SK-N-SH (cell line): ENCODE measurements at regions not wholly inside any gene's neighbourhood (a gene's known extent, or its start where the extent isn't known, plus 50 kb on each side); places are given as distances from the start of the nearest gene placed in this dataset.

ENCODE experiments used
- CTCF ChIA-PET: fragments of 300-600, 350-600 bp; formaldehyde crosslinking; extraction: SDS; loops from one replicate; lab custom pipeline; 2021; lab: Yijun Ruan, JAX
- POLR2A ChIA-PET: fragments of 350-600 bp; sonication (Branson Sonifier 250); formaldehyde crosslinking; extraction: SDS; loops from one replicate; lab custom pipeline; 2020; ENCODE audit warnings: antibody characterized with exemption, inconsistent platforms; lab: Yijun Ruan, JAX
- DNase-seq: peaks from one replicate; pipeline ENCODE4 v3.0.0; 2012
- H2AFZ ChIP-seq: fragments of 200-600 bp; sonication (generic); 2 replicates; pipeline ENCODE4 v1.8.1; 2016; ENCODE audit warnings: antibody characterized with exemption, mild to moderate bottlenecking, low read depth
- H3F3A ChIP-seq: fragments of 200-600 bp; sonication (generic); replicated peaks from 2 replicates; pipeline ENCODE3; 2016; ENCODE audit warnings: antibody characterized with exemption, mild to moderate bottlenecking; ENCODE audit not compliant: insufficient read depth
- H3K27ac ChIP-seq, 2 experiments: fragments of 200-500 bp in 1 of 2; fragments of 200-600 bp in 1 of 2; sonication (Bioruptor generic) in 1 of 2; sonication (generic), shearing (Covaris generic) in 1 of 2; 2 replicates each; pipeline versions ENCODE4 v1.5.1 to v1.6.1; 2014 to 2016; ENCODE audit warnings: low read depth in 2 of 2, inconsistent platforms in 1 of 2, low read length in 1 of 2, mild to moderate bottlenecking in 1 of 2, mixed read lengths in 1 of 2
- H3K27me3 ChIP-seq: fragments of 200-600 bp; sonication (generic), shearing (Covaris generic); 2 replicates; pipeline ENCODE4 v1.6.1; 2016; ENCODE audit warnings: mixed run types; ENCODE audit not compliant: insufficient read depth
- H3K36me3 ChIP-seq, 2 experiments: fragments of 200-500 bp in 1 of 2; fragments of 200-600 bp in 1 of 2; sonication (Bioruptor generic) in 1 of 2; sonication (generic) in 1 of 2; replicated peaks in 1 of 2; 2 replicates each; pipeline versions ENCODE3 to v1.5.1; 2014 to 2016; ENCODE audit warnings: low read length in 1 of 2, mild to moderate bottlenecking in 1 of 2; ENCODE audit not compliant: insufficient read depth in 2 of 2, control insufficient read depth in 1 of 2
- H3K4me1 ChIP-seq, 2 experiments: fragments of 200-500 bp in 1 of 2; fragments of 200-600 bp in 1 of 2; sonication (Bioruptor generic) in 1 of 2; sonication (generic), shearing (Covaris generic) in 1 of 2; 2 replicates each; pipeline versions ENCODE4 v1.5.1 to v1.6.1; 2014 to 2016; ENCODE audit warnings: low read depth in 1 of 2, low read length in 1 of 2, mixed run types in 1 of 2; ENCODE audit not compliant: insufficient read depth in 2 of 2, control insufficient read depth in 1 of 2
- H3K4me2 ChIP-seq: fragments of 200-600 bp; sonication (generic), shearing (Covaris generic); 2 replicates; pipeline ENCODE4 v1.6.1; 2017; ENCODE audit warnings: mixed run types
- H3K4me3 ChIP-seq, 2 experiments: fragments of 200-500 bp in 1 of 2; fragments of 200-600 bp in 1 of 2; sonication (Bioruptor generic) in 1 of 2; sonication (generic), shearing (Covaris generic) in 1 of 2; 2 replicates each; pipeline versions ENCODE4 v1.5.1 to v1.8.1; 2014 to 2016; ENCODE audit warnings: low read depth in 2 of 2, inconsistent platforms in 1 of 2, low read length in 1 of 2, mild to moderate bottlenecking in 1 of 2, mixed read lengths in 1 of 2, moderate library complexity in 1 of 2
- H3K79me2 ChIP-seq: fragments of 200-600 bp; sonication (generic); 2 replicates; pipeline ENCODE4 v1.8.1; 2017; ENCODE audit warnings: mild to moderate bottlenecking; ENCODE audit not compliant: insufficient read depth
- H3K9ac ChIP-seq: fragments of 200-600 bp; sonication (generic); 2 replicates; pipeline ENCODE4 v1.6.1; 2017; ENCODE audit warnings: mixed run types
- H3K9me2 ChIP-seq: fragments of 200-600 bp; sonication (generic); 2 replicates; pipeline ENCODE4 v1.6.1; 2017; ENCODE audit warnings: mixed run types
- H3K9me3 ChIP-seq: fragments of 200-600 bp; sonication (generic); 2 replicates; pipeline ENCODE4 v1.6.1; 2017; ENCODE audit warnings: mixed run types, mild to moderate bottlenecking, moderate library complexity
- H4K20me1 ChIP-seq: fragments of 200-600 bp; sonication (generic); 2 replicates; pipeline ENCODE4 v1.6.1; 2017; ENCODE audit warnings: mild to moderate bottlenecking, mixed run types; ENCODE audit not compliant: insufficient read depth
- ELF1 ChIP-seq: IDR thresholded peaks from 2 replicates; pipeline ENCODE4 v1.4.0; 2012
- EP300 ChIP-seq, 2 experiments: IDR thresholded peaks; 2 replicates each; pipeline versions ENCODE4 v1.4.0 to v1.6.1; 2012; ENCODE audit warnings: borderline replicate concordance in 1 of 2, low read depth in 1 of 2, low read length in 1 of 2
- EZH2phosphoT487 ChIP-seq: fragments of 200-600 bp; sonication (generic); IDR thresholded peaks from 2 replicates; pipeline ENCODE4 v1.6.1; 2017; ENCODE audit warnings: low read depth, mixed run types, mild to moderate bottlenecking, antibody characterized with exemption, moderate library complexity, borderline replicate concordance
- FOXJ3 ChIP-seq: sonication (generic); formaldehyde crosslinking; IDR thresholded peaks from 2 replicates; pipeline ENCODE4 v1.5.1; 2020; ENCODE audit warnings: mild to moderate bottlenecking, missing genetic modification reagents
- FOXM1 ChIP-seq: IDR thresholded peaks from 2 replicates; pipeline ENCODE4 v1.4.0; 2012; ENCODE audit warnings: low read depth, mild to moderate bottlenecking
- GATA2 ChIP-seq: sonication (generic); formaldehyde crosslinking; IDR thresholded peaks from 2 replicates; pipeline ENCODE4 v1.5.0; 2020; ENCODE audit warnings: mild to moderate bottlenecking, missing genetic modification reagents
- JUND ChIP-seq: IDR thresholded peaks from 2 replicates; pipeline ENCODE4 v1.4.0; 2012
- MXI1 ChIP-seq: IDR thresholded peaks from 2 replicates; pipeline ENCODE4 v1.6.1; 2012; ENCODE audit warnings: mild to moderate bottlenecking, low read depth, low read length, improper control_type of control experiment
- NFIC ChIP-seq: IDR thresholded peaks from 2 replicates; pipeline ENCODE4 v1.4.0; 2012; ENCODE audit warnings: borderline replicate concordance
- PBX3 ChIP-seq: IDR thresholded peaks from 2 replicates; pipeline ENCODE4; 2012
- POLR2AphosphoS5 ChIP-seq: IDR thresholded peaks from 2 replicates; pipeline ENCODE4 v1.6.1; 2012; ENCODE audit warnings: low read depth, low read length
- RAD21 ChIP-seq: IDR thresholded peaks from 2 replicates; pipeline ENCODE4 v1.6.1; 2012; ENCODE audit warnings: mild to moderate bottlenecking, low read length
- RXRA ChIP-seq: IDR thresholded peaks from 2 replicates; pipeline ENCODE4 v1.4.0; 2012; ENCODE audit warnings: low read depth, mild to moderate bottlenecking, borderline replicate concordance
- SMC3 ChIP-seq: IDR thresholded peaks from 2 replicates; pipeline ENCODE4 v1.6.1; 2012; ENCODE audit warnings: low read depth, low read length, improper control_type of control experiment
- TCF12 ChIP-seq: IDR thresholded peaks from 2 replicates; pipeline ENCODE4 v1.4.0; 2012
- TEAD4 ChIP-seq: IDR thresholded peaks from 2 replicates; pipeline ENCODE4 v1.4.0; 2012; ENCODE audit warnings: mild to moderate bottlenecking, borderline replicate concordance; ENCODE audit not compliant: insufficient read depth
- USF1 ChIP-seq: IDR thresholded peaks from 2 replicates; pipeline ENCODE4 v1.4.0; 2012; ENCODE audit warnings: low read depth, borderline replicate concordance
- USF2 ChIP-seq: fragments of 150-350 bp; IDR thresholded peaks from 2 replicates; pipeline ENCODE4 v1.6.1; 2017; ENCODE audit warnings: antibody characterized with exemption, low read length, low read depth, borderline replicate concordance
- YY1 ChIP-seq: IDR thresholded peaks from 2 replicates; pipeline ENCODE4 v1.4.0; 2012; ENCODE audit warnings: low read depth, mild to moderate bottlenecking
- WGBS: methylation state at CpG from one replicate; pipeline ENCODE4 v1.1.6; 2017; ENCODE audit warnings: low lambda C conversion rate; 5-methylcytosine and 5-hydroxymethylcytosine counted together
- TF ChIP-seq, protein P1 (sequence below): IDR thresholded peaks from 2 replicates; pipeline ENCODE4 v1.4.0; 2012; ENCODE audit warnings: low read depth, borderline replicate concordance

DNA sequence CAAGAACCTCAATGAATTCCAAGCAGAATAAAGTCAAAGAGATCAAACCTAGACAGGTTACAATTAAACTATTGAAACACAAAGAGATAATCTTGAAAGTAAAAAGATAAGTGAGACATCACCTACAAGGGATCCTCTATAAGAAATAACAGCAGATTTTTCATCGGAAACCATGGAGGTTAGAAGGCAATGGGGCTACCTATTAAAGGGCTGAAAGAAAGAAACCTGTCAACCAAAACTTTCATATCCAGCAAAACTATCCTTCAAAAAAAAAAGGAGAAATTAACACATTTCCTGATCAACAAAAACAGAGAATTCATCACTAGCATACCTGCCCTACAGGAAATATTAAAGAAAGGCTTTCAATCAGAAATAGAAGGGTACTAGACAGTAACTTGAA, 244.9 kb downstream of the ARHGAP12 start:
- POLR2A ChIA-PET = no interaction called here

GRCh38 chr10:31679936-31680335, 248.7 kb downstream of the ARHGAP12 start:
- WGBS = 58% methylated on average over 4 of the region's 4 CpGs
- Histone ChIP-seq H3K4me2 (no peak overlapping the region), H3K9me2 (no peaks in the 10 kb centered on the region), H2AFZ (no peak overlapping the region), H3K4me1 (no peaks in the 10 kb centered on the region; a peak in 1 of 4 replicates), H3K9ac (no peak overlapping the region), H3K27me3 (no peaks in the 10 kb centered on the region), H3K27ac (no peak overlapping the region), H3K79me2 (no peaks in the 10 kb centered on the region), H3K9me3 (0 out of 2 replicates have a peak, but pooled peaks cover 14% of the 10 kb centered on the region), H3F3A (no peaks in the 10 kb centered on the region), H4K20me1 (no peaks in the 10 kb centered on the region), H3K36me3 (no peaks in the 10 kb centered on the region), H3K4me3 (no peak overlapping the region)
- ChIA-PET POLR2A (no interaction called here), CTCF (no interaction called here)
- DNase-seq = no peak
- TF ChIP-seq USF1 (no peak), ELF1 (no peak), EP300 (IDR thresholded peaks at IDR 0.05; ENCODE audit: borderline replicate concordance in 1 of 2, low read depth in 1 of 2, low read length in 1 of 2) (no peak), USF2 (no peak), TCF12 (no peak), NFIC (no peak), YY1 (no peak), SMC3 (no peak), JUND (no peak), TEAD4 (no peak), EZH2phosphoT487 (no peak), GATA2 (no peak), POLR2AphosphoS5 (no peak), RAD21 (no peak), FOXJ3 (CRISPR knock-in tag) (no peak), MXI1 (no peak), FOXM1 (no peak), PBX3 (no peak)
- TF ChIP-seq, protein P1, sequence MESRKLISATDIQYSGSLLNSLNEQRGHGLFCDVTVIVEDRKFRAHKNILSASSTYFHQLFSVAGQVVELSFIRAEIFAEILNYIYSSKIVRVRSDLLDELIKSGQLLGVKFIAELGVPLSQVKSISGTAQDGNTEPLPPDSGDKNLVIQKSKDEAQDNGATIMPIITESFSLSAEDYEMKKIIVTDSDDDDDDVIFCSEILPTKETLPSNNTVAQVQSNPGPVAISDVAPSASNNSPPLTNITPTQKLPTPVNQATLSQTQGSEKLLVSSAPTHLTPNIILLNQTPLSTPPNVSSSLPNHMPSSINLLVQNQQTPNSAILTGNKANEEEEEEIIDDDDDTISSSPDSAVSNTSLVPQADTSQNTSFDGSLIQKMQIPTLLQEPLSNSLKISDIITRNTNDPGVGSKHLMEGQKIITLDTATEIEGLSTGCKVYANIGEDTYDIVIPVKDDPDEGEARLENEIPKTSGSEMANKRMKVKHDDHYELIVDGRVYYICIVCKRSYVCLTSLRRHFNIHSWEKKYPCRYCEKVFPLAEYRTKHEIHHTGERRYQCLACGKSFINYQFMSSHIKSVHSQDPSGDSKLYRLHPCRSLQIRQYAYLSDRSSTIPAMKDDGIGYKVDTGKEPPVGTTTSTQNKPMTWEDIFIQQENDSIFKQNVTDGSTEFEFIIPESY = no peak

More for the DNA sequence above, 244.9 kb downstream of the ARHGAP12 start:
- no peaks in the 10 kb centered on the region for H3K27me3 ChIP-seq
- H2AFZ ChIP-seq = no peak overlapping the region
- H3K9ac ChIP-seq = no peak overlapping the region
- H3K4me3 ChIP-seq = no peak overlapping the region
- H3K4me1 ChIP-seq = no peaks in the 10 kb centered on the region; a peak in 1 of 4 replicates
- H3F3A ChIP-seq = no peaks in the 10 kb centered on the region
- H3K79me2 ChIP-seq = no peaks in the 10 kb centered on the region
- no peaks in the 10 kb centered on the region for H3K9me2 ChIP-seq
- no peaks in the 10 kb centered on the region for H4K20me1 ChIP-seq
- 66% methylated on average over 1 of the region's 1 CpG for WGBS
- H3K36me3 ChIP-seq = no peaks in the 10 kb centered on the region
- H3K27ac ChIP-seq = no peak overlapping the region
- CTCF ChIA-PET = no interaction called here
- DNase-seq = no peak
- H3K9me3 ChIP-seq = 0 out of 2 replicates have a peak, but pooled peaks cover 20% of the 10 kb centered on the region
- TF ChIP-seq POLR2AphosphoS5 = no peak
- no peak for TF ChIP-seq RXRA
- no peak for TF ChIP-seq FOXM1
- no peak for TF ChIP-seq EP300 (IDR thresholded peaks at IDR 0.05; ENCODE audit: borderline replicate concordance in 1 of 2, low read depth in 1 of 2, low read length in 1 of 2)
- no peak for TF ChIP-seq USF2
- H3K4me2 ChIP-seq = no peak overlapping the region
